Heart left ventricle (tissue), 16 donors: ENCODE measurements at regions not wholly inside any gene's neighbourhood (a gene's known extent, or its start where the extent isn't known, plus 50 kb on each side); places are given as distances from the start of the nearest gene placed in this dataset.

ENCODE experiments used
- ATAC-seq, 4 donors: fragments of 200-7000 bp; cut with Tn5 transposase; one replicate each; pipeline ENCODE4 v1.9.1; 2020 to 2022; ENCODE audit warnings: moderate library complexity in 4 of 4, mild to moderate bottlenecking in 3 of 4, moderate number of reproducible peaks in 1 of 4
- DNase-seq, 5 donors: peaks; one replicate each; pipeline ENCODE4 v3.0.0-alpha.2; 2020
- H3K27ac ChIP-seq, 12 donors: fragments of 200-600 bp; sonication (generic) in 4 of 12; one replicate each; pipeline versions ENCODE4 v1.5.0 to v1.8.0; 2016 to 2022; ENCODE audit warnings: mild to moderate bottlenecking in 2 of 12
- H3K27me3 ChIP-seq, 9 donors: fragments of 200-600 bp; sonication (generic) in 2 of 9; one replicate each; pipeline versions ENCODE4 v1.5.1 to v1.8.0; 2016 to 2022; ENCODE audit warnings: mild to moderate bottlenecking in 3 of 9
- H3K36me3 ChIP-seq, 9 donors: fragments of 200-600 bp; sonication (generic) in 2 of 9; one replicate each; pipeline versions ENCODE4 v1.5.0 to v1.8.0; 2018 to 2022; ENCODE audit warnings: mild to moderate bottlenecking in 2 of 9
- H3K4me1 ChIP-seq, 12 donors: fragments of 200-600 bp; sonication (generic) in 4 of 12; one replicate each; pipeline versions ENCODE4 v1.5.0 to v1.8.0; 2016 to 2022; ENCODE audit warnings: mild to moderate bottlenecking in 3 of 12
- H3K4me3 ChIP-seq, 12 donors: fragments of 200-600 bp; sonication (generic) in 4 of 12; one replicate each; pipeline versions ENCODE4 v1.5.0 to v1.8.0; 2017 to 2022; ENCODE audit warnings: mild to moderate bottlenecking in 9 of 12, moderate library complexity in 4 of 12
- H3K9me3 ChIP-seq, 12 donors: fragments of 200-600 bp; sonication (generic) in 4 of 12; one replicate each; pipeline versions ENCODE4 v1.5.0 to v1.8.0; 2016 to 2022; ENCODE audit warnings: mild to moderate bottlenecking in 1 of 12
- POLR2A ChIP-seq, 2 donors: fragments of 450-650 bp; IDR thresholded peaks; one replicate each; pipeline ENCODE4 v1.6.1; 2017; ENCODE audit warnings: antibody characterized with exemption in 2 of 2, mild to moderate bottlenecking in 2 of 2, moderate library complexity in 2 of 2
- WGBS, 4 donors: extraction: QIAGEN DNeasy Blood & Tissue Kit in 2 of 4; methylation state at CpG; one replicate each; pipeline versions ENCODE4 v1.1.5 to v1.1.7; 2013 to 2018; 5-methylcytosine and 5-hydroxymethylcytosine counted together
- intact Hi-C, 10 donors: fragments of 100-400 bp; cut with DNase I; formaldehyde crosslinking; loops; one replicate each; pipeline versions ENCODE4 v1.11.1 to v1.14.2; 2022
- TF ChIP-seq, protein P1 (sequence below), 12 donors: fragments of 200-600 bp; sonication (generic) in 4 of 12; IDR thresholded peaks; one replicate each; pipeline versions ENCODE4 v1.5.0 to v1.8.0; 2018 to 2022; ENCODE audit warnings: antibody characterized with exemption in 12 of 12, mild to moderate bottlenecking in 5 of 12
- donor health status: ischemic (EF 13 %, LVEDD 7.1; RV severe dilation, severe dysfunction).
- donor health status: healthy with polysubstance abuse.
- donor health status: DM: no; HTN: yes; CAD: no.
- donor health status: DM: no; HTN: no; CAD: no.
- donor health status: ischemic (EF 25% LVEDD 6.9; RV normal size, moderate dysfunction).
- donor health status: ischemic (EF 25% LVEDD 5.7; RV mildly dilated, moderate dysfunction).
- donor health status: healthy.
- donor health status: DM: yes; HTN: yes; CAD: no.
- donor health status: ischemic (EF 35%, LVEDD 5.7; RV mildly dilated, moderate dysfunction).
- donor health status: nonischemic (EF 11% LVEDD 7.7; RV severe dilation, severe dysfunction).
- donor health status: DM: yes; HTN: yes; CAD: no.
- donor health status: PGD.
- donor health status: ischemic (EF 29% LVEDD 5.4; RV normal size, mild dysfunction).
- donor health status: nonischemic (EF 23%, LVEDD 6.1; RV moderate dilation, normal function).

DNA sequence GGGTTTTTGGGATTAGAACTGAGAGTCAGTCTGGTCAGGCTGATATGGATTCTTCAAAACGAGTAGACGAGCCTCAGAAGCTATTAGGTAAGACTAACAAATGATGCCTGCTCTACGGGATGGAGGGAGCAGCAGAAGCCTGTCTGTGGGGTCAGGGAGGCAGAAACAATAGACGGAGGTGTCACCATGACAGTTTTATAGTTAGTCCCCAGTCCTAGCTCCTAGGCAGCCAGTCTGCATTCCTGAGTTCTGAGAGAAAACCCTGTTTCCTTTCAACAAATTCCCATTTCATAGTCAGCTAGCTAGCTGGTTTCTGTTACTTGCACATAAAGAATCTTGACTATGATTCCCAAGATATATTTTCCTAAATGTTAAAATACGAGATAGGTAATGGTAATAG is 542.1 kb downstream of the PID1 start:
- intact Hi-C loops = no loop called here
- Histone ChIP-seq H3K4me1 (no peaks in the 10 kb centered on the region), H3K27me3 (no peaks in the 10 kb centered on the region), H3K27ac (no peak overlapping the region), H3K36me3 (no peaks in the 10 kb centered on the region), H3K4me3 (no peak overlapping the region), H3K9me3 (peaks cover 0 to 19% (median 3%) of the 10 kb centered on the region in 12 donors)
- WGBS, 4 donors = 44 to 62% (median 56%) methylated on average over 5 of the region's 5 CpGs
- TF ChIP-seq, protein P1, sequence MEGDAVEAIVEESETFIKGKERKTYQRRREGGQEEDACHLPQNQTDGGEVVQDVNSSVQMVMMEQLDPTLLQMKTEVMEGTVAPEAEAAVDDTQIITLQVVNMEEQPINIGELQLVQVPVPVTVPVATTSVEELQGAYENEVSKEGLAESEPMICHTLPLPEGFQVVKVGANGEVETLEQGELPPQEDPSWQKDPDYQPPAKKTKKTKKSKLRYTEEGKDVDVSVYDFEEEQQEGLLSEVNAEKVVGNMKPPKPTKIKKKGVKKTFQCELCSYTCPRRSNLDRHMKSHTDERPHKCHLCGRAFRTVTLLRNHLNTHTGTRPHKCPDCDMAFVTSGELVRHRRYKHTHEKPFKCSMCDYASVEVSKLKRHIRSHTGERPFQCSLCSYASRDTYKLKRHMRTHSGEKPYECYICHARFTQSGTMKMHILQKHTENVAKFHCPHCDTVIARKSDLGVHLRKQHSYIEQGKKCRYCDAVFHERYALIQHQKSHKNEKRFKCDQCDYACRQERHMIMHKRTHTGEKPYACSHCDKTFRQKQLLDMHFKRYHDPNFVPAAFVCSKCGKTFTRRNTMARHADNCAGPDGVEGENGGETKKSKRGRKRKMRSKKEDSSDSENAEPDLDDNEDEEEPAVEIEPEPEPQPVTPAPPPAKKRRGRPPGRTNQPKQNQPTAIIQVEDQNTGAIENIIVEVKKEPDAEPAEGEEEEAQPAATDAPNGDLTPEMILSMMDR (IDR thresholded peaks at IDR 0.05) = no peak
- ATAC-seq (no peak), DNase-seq (no peak)

DNA sequence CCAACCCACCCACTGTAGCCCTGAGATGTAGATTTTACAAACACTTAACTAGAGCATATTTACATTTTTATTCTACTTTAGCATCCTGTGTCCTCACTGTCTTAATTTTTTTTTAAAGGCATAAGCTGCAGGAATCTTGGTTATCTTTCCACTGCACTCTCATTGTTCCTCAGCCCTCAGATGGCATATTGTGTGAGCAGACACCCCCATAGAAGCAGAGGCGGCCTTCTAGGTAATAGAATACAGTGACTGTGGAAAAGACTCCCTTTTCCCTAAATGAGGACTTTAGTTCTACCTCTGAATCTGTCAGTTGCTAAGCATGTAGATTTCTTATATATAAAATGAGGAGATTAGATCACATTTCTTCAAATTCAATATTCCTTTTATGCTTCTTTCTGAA is 543.5 kb upstream of the SPHKAP start:
- H3K27me3 ChIP-seq = no peaks in the 10 kb centered on the region
- no peak for DNase-seq
- intact Hi-C loops = no loop called here
- no peaks in the 10 kb centered on the region for H3K4me1 ChIP-seq
- 63 to 83% (median 73%) methylated on average over 1 of the region's 1 CpG for WGBS, 4 donors
- ATAC-seq = no peak
- H3K27ac ChIP-seq = no peak overlapping the region
- TF ChIP-seq, protein P1 (IDR thresholded peaks at IDR 0.05) = no peak
- TF ChIP-seq POLR2A (IDR thresholded peaks at IDR 0.05) = no peak
- no peak overlapping the region for H3K4me3 ChIP-seq
- H3K9me3 ChIP-seq = peaks cover 0 to 12% (median 3%) of the 10 kb centered on the region in 12 donors
- H3K36me3 ChIP-seq = no peaks in the 10 kb centered on the region

DNA sequence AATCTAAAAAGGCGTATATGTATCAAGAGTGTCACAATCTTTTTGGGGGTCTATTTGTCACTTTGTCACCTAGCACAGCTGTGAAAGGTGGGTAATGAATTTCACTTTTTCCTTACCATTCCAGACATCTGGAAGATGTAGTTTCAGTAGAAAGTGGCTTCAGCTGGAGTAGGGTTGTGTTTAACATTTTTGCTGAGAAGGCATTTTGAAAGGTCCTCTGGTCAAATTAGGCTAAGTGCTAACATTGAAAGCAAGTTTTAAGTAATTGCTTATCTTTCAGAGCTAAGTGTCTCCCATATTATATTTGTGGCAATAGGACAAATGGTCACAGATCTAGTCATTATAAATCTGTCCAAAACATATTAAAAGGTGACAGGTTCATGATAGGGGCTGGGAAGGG is 542.1 kb upstream of the SPHKAP start:
- no peak for TF ChIP-seq POLR2A (IDR thresholded peaks at IDR 0.05)
- TF ChIP-seq, protein P1 (IDR thresholded peaks at IDR 0.05) = no peak
- Histone ChIP-seq H3K4me3 (no peak overlapping the region), H3K27ac (no peak overlapping the region), H3K9me3 (peaks cover 0 to 12% (median 3%) of the 10 kb centered on the region in 12 donors), H3K27me3 (no peaks in the 10 kb centered on the region), H3K36me3 (no peaks in the 10 kb centered on the region), H3K4me1 (no peaks in the 10 kb centered on the region)
- WGBS, 4 donors = 76 to 85% (median 80%) methylated on average over 1 of the region's 1 CpG
- intact Hi-C loops = no loop called here
- ATAC-seq = no peak
- DNase-seq = no peak

DNA sequence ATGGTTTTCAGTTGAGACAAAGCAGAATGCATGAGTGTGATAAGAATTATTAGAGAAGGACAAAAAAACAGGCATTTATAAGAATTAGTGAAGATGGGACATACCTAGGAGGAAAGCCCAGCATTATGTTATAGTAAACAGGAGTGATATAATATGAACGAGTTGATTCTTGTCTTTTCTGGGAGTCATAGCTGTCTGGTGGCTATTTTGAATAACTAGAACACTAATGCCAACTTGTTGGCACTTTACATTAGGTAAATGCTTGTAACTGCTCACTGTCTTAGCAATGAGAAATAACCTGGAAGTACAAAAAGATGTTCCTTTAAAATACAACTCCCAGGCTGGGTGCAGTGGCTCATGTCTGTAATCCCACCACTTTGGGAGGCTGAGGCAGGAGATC is 540.8 kb upstream of the SPHKAP start:
- peaks cover 0 to 12% (median 3%) of the 10 kb centered on the region in 12 donors for H3K9me3 ChIP-seq
- DNase-seq (no peak), ATAC-seq (no peak)
- 43 to 49% (median 45%) methylated on average over 1 of the region's 1 CpG for WGBS, 4 donors
- no peaks in the 10 kb centered on the region for H3K4me1 ChIP-seq
- H3K36me3 ChIP-seq = no peaks in the 10 kb centered on the region
- H3K27me3 ChIP-seq = no peaks in the 10 kb centered on the region
- H3K4me3 ChIP-seq = no peak overlapping the region
- H3K27ac ChIP-seq = no peak overlapping the region
- intact Hi-C loops = no loop called here
- TF ChIP-seq POLR2A (IDR thresholded peaks at IDR 0.05) = no peak
- TF ChIP-seq, protein P1 (IDR thresholded peaks at IDR 0.05) = no peak
